GM10248 (cell line): ENCODE measurements at regions not wholly inside any gene's neighbourhood (a gene's known extent, or its start where the extent isn't known, plus 50 kb on each side); places are given as distances from the start of the nearest gene placed in this dataset.

Experiments
- CTCF ChIA-PET: fragments of 300-600 bp; sonication (Branson Sonifier 250); formaldehyde crosslinking; extraction: SDS; loops from one replicate; lab custom pipeline; 2021; ENCODE audit warnings: antibody characterized with exemption; lab: Yijun Ruan, JAX
- POLR2A ChIA-PET: fragments of 350-650 bp; sonication (Branson Sonifier 250); formaldehyde crosslinking; extraction: SDS; loops from one replicate; lab custom pipeline; 2020; ENCODE audit warnings: antibody characterized with exemption; lab: Yijun Ruan, JAX
- DNase-seq: peaks from one replicate; pipeline ENCODE4 v3.0.0; 2012; ENCODE audit errors: extremely low spot score
- CTCF ChIP-seq: IDR thresholded peaks from 2 replicates; pipeline ENCODE4 v1.5.1; 2012; ENCODE audit warnings: mild to moderate bottlenecking, low read depth; ENCODE audit errors: extremely low read depth, missing control alignments, control extremely low read depth

- POLR2A ChIA-PET, result no interaction called here
- DNase-seq, result no peak
- CTCF ChIA-PET, result no interaction called here
- no peak for TF ChIP-seq CTCF
Observed at GRCh38 chr22:47762141-47762540, 999.7 kb downstream of the TBC1D22A start.

DNA sequence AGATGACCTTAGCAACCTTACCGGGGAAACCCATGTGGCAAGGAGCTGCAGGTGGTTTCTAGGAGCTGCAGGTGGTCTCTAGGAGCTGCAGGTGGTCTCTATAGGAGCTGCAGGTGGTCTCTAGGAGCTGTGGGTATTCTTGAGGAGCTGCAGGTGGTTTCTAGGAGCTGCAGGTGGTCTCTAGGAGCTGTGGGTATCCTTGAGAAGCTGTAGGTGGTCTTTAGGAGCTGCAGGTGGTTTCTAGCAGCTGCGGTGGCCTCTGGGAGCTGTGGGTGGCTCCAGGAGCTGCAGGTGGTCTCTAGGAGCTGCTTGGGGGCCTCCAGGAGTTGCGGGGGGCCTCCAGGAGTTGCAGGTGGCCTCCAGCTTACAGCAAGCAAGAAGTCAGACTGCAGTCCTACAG is 997.5 kb downstream of the TBC1D22A start:
- POLR2A ChIA-PET, result no interaction called here
- CTCF ChIA-PET, result no interaction called here

GRCh38 chr22:47757741-47758140 is 995.3 kb downstream of the TBC1D22A start:
- POLR2A ChIA-PET, result no interaction called here
- DNase-seq, result no peak
- TF ChIP-seq CTCF, result no peak
- CTCF ChIA-PET, result no interaction called here

More for the DNA sequence above, 997.5 kb downstream of the TBC1D22A start:
- TF ChIP-seq CTCF, result no peak
- no peak for DNase-seq

DNA sequence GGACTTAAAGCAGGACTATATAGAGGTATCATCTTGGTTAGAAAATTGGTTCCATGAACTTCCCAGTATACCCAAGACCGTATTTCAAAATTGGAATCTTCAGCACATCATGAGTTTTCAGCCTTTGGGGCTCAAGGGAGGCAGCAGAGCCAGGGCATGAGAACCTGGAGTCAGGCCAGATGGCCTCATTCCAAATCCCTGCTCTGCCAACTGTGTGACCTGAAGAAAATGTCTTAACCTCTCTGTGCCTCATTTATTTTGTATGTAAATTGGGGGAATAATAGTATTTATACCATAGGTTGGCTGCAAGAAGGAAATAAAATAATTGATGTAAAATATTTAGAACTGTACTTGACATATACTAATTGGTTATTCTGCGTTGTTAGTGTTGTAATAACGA is 987.6 kb downstream of the TBC1D22A start:
- CTCF ChIA-PET, result no interaction called here
- DNase-seq, result no peak
- no peak for TF ChIP-seq CTCF
- POLR2A ChIA-PET, result no interaction called here

DNA sequence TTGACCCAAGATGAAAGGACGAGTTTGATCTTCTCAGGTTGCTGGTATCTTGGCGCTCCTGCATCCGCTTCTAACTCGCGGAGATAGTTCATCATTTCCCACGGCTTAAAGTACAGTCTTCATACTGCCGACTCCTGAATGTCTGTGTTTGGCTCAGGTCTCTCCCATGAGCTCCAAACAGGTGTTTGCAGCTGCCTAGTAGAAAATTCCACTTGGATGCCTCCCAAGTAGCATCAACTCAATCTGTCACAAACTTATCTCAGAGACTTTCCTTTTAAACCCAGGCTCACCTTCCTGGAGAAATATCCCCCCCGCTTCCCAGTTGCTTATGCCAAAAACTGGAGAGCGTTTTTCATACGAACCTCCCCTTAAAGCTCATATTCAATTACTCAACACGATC is 986.5 kb downstream of the TBC1D22A start:
- ChIA-PET CTCF (no interaction called here), POLR2A (no interaction called here)

DNA sequence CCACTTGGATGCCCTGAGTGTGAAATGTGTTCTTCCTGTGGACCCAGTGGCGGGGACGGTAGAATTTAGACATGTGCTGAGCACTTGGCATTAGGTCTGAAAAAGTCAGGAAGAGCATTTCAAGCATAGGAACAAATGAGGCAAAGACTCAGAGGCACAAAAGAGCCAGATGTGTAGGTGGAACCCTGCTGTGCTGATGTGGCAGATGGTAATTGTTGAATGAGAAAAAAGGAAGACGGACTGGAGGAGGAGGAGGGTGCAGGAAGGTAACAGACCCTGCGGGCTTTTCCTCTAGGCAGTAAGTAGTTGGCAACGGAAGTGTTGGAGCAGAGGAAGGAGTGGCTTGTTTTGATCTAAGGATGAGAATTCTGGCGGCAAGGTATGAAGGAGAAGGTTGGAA is 985.8 kb downstream of the TBC1D22A start:
- TF ChIP-seq CTCF, result no peak
- CTCF ChIA-PET, result no interaction called here
- no peak for DNase-seq
- POLR2A ChIA-PET, result no interaction called here

More for the DNA sequence above, 986.5 kb downstream of the TBC1D22A start:
- no peak for DNase-seq
- TF ChIP-seq CTCF, result no peak
